Activated CD8-positive, alpha-beta memory T cell treated with anti-CD3 and anti-CD28 coated beads for 36 hours (primary cell): ENCODE measurements at regions not wholly inside any gene's neighbourhood (a gene's known extent, or its start where the extent isn't known, plus 50 kb on each side); places are given as distances from the start of the nearest gene placed in this dataset.
"Not testable (repeated sequence)": the region's sequence is repeated elsewhere in the genome, so short reads cannot be mapped to it uniquely, and the experiment has no call there.

Experiments used
- CTCF ChIA-PET: fragments of 350-600 bp; sonication (Branson Sonifier 250); formaldehyde crosslinking; loops from one replicate; lab custom pipeline; 2021; ENCODE audit warnings: antibody characterized with exemption; lab: Charles Lee
- POLR2A ChIA-PET: fragments of 350-600 bp; sonication (Branson Sonifier 250); formaldehyde crosslinking; loops from one replicate; lab custom pipeline; 2021; ENCODE audit warnings: antibody characterized with exemption; lab: Charles Lee

DNA sequence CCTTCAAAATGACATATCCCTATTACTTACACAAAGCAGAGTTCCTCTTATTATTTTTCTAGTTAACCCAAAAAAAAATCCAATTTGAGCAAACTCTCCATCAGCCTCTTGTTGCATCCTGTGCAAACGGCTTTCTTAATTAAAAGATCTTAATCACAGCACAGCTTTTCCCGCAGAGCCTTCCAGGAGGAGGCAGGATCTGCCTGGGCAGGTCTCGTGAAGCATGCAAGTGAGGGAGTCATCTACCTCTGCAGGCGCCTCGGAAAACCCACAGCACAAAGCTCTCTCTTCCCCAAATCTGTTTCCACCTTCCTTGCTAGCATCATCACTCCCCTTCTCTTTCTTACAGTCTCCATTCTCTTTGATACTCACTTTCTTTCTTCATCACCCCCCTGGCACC, 100.4 kb downstream of the EN1 start:
- ChIA-PET CTCF (interaction anchor here (0.6 kb wide), 1 partner anchor 11 kb away, joined by 3 read pairs; no protein-coding TSS in a partner anchor), POLR2A (no interaction called here)

DNA sequence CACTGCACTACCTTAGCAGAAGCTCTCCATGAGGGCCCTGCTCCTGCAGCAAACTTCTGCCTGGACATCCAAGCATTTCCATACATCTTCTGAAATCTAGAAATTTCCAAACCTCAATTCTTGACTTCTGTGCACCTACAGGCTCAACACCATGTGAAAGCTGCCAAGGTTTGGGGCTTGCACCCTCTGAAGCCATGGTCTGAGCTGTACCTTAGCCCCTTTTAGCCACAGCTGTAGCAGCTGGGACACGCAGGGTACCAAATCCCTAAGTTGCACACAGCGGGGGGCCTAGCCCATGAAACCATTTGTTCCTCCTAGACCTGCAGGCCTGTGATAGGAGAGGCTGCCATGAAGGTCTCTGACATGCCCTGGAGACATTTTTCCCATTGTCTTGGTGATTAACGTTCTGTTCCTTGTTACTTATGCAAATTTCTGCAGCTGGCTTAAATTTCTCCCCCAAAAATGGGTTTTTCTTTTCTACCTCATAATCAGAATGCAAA, 102.7 kb downstream of the EN1 start:
- CTCF ChIA-PET, POLR2A ChIA-PET: not testable (repeated sequence)

DNA sequence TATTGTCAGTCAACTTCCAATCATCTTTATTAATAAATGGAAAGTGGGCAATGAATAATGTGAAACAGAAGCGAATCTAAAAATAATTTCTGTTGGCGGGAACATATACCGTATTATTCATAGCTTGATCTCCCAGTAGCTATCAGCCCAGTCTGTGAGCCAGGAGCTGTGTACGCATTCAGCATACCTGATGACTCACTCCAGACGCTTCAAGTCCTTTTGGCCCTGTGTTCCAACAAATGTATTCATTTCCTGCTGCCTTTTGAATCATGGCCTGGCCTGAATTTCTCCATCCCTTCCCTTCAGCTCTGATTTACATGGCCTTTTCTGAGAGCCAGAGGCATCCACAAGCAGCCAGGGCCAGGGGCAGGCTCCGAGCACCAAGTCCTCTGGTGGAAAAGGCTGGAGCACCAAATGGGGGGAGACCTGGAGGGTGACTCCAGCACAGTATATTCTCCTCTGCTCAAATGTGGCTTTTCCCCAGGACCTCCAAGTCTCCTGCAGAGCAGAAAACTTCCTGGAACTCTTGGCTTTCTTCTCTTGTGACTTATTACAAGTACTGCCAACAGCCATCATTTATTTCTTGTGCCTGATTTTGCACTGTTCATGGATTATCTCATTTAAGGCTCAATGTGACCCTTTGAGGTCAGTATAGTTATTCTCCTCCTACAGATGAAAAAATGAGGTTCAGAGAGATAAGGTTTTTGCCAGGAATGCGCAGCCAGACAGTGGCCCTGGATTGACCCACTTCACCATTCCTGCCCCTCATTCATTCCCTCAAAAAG, 108.7 kb downstream of the EN1 start:
- ChIA-PET CTCF (no interaction called here), POLR2A (no interaction called here)

DNA sequence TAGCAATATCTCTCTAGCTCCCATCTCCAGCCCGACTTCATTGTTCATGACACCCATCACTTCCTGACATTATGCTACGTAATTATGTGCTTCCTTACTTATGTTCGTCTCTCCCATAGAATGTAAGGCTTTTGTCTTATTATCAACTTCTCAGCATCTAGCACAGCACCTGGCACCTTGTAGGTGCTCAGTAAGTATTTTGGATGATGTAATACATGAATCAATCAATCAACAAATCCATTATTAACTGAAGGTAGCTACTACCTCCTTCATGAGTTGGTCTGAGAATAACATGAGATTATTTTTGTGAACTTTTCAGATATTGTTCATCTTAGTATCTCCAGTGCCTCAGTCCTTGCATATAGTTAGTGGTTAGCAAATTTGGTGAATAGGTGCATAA, 109.3 kb downstream of the EN1 start:
- CTCF ChIA-PET, result no interaction called here
- POLR2A ChIA-PET, result no interaction called here

DNA sequence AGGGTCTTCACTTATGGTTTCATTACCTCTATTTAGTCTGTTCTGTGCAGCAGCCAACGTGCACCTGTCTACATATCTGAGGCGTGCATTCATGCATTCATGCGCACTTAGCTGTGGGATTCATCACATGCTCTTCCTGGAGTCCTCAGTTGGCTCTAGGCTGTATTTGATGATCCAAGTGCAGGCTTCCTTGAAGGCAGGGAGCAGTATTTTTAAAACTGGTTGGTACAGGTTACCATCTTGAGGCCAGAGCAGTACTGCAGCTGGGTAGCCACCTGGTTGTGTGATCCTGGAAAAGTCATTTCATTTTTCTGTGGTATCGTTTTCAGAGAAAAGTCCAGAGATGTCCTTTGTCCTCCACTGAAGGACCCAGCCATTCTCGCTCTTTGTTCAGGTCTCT, 109.8 kb downstream of the EN1 start:
- POLR2A ChIA-PET, result no interaction called here
- CTCF ChIA-PET, result no interaction called here

DNA sequence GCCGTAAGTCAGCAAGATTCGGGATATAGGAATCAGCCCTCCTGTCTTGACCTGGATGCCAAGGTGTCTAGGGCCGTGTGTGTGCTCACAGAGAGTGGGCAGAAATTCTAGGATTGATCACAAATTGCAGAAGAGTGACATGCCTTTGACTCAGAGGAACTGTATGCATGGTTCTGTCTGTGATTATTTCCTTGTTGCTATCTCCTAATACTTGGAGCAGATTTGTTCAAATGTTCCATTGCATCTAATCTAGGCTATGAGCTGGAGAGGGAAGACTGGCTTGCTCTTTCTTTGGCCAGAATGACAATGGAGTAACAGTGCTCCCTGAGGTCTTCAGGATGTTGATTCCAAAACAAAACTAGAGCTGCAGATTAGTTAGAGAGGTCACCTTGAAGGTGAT, 115.0 kb downstream of the EN1 start:
- CTCF ChIA-PET, result no interaction called here
- POLR2A ChIA-PET, result no interaction called here

DNA sequence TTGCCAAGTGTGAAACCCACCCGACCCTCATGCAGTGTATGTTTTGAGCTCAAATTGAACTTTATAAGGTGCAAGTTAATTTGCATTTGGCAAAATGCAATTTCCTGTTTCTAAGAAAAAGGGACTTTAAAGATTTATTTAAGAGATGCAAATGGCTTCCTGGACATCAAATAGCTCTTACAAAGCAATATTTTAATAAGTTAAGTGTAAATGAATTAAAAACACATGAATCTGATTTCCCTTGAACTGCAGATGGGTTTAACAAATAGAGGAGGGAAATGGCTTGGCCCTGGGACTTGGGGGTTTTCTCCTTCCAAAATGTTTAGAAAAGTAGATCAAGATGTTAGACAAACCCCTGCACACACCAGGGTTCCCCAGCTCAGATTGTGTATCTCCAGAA, 116.0 kb downstream of the EN1 start:
- POLR2A ChIA-PET, result no interaction called here
- CTCF ChIA-PET, result no interaction called here

DNA sequence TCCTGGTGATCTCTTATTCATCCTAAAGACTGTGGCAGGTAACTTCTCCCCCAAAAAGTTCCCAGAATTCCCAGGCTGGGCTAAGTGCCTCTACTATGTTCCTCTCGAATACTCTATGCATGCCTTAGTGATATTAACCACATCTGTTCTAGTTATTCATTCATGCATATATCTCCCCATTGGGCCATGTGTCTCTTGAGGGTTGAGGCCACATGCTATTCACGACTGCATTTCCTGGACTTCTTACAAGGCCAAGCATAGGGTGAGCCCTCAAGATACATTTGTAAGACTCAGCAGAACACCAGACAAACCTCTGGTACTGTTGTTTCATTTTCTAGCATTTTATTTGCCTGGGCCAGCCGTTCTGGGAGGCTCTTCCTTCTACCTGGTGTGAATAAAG, 117.0 kb downstream of the EN1 start:
- ChIA-PET CTCF (no interaction called here), POLR2A (interaction anchor here (0.6 kb wide), 1 partner anchor 698 kb away, joined by 3 read pairs; no protein-coding TSS in a partner anchor)

DNA sequence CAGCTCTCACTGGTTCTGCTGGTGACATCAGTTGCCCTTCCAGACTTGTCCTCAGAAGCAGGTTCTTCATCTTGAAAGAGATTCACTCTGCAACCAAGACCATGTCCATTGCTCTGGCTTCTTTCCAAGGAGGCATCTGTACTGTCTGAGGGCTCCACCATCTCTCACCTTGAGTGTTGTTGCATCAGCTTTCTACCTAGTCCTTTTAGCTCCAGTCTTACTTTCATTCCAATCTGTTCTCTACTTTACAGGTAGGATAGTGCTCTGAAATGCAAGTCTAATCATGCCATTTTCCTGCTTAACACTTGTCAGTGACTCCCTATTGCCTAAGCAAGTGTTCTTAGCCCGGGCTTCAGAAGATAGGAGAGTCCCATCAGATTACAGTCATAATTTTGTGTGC, 117.7 kb downstream of the EN1 start:
- ChIA-PET POLR2A (no interaction called here), CTCF (no interaction called here)

DNA sequence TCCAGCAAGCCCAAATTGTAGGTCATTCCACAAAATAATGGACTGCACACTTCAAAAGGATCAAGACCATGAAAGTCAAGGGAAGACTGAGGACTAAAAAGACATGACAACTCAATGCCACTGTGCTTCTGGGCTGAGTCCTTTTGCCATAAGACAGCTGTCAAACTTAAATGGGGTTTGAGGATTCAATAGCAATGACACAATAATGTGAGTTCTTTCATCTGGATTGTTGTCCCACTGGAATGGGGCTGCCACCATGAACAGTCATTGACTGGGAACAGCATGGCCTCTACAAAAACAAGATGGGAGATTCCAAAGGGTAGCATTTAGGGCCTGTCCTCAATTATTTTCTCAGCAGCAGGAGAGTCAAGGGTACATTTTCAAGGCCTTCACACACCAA, 118.5 kb downstream of the EN1 start:
- CTCF ChIA-PET, result no interaction called here
- POLR2A ChIA-PET, result no interaction called here

DNA sequence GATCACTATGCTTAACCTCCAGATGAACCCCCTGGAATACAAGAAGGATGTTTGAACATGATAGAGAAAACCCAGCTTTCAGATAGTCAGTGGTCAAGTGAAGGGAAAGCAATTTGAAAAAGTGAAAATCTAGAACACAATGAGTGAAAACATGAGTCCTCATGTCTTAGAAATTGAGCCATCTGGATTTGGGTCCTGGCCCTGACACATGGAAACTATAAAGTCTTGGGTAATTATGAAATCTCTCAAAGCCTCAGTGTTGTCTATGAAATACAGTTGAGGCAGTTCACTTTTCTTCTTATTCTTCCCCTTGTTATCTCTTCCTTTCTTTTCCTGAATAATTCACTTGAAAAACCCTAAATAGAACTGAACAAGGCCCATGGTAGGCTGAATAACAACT, 120.6 kb downstream of the EN1 start:
- CTCF ChIA-PET, result no interaction called here
- POLR2A ChIA-PET, result no interaction called here

DNA sequence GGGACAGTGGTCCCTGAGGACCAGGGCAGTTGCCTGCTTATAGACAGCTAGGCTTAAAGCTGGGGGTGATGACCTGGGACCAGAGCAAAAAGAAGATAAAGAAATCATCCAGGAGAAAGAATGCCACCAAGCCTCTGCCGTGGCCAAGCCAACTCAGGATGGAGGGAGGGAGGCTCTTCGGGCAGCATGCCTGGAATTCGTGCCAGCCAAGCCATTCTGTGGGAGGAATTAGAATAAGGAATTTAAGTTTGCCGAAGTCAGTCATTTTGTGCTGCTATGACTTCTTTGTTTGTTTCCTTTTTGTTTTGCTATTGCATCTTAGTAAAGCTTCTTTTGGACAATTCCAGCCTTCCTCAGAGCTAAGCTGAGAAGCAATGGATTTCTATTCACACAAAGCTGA, 124.1 kb downstream of the EN1 start:
- ChIA-PET CTCF (no interaction called here), POLR2A (no interaction called here)

DNA sequence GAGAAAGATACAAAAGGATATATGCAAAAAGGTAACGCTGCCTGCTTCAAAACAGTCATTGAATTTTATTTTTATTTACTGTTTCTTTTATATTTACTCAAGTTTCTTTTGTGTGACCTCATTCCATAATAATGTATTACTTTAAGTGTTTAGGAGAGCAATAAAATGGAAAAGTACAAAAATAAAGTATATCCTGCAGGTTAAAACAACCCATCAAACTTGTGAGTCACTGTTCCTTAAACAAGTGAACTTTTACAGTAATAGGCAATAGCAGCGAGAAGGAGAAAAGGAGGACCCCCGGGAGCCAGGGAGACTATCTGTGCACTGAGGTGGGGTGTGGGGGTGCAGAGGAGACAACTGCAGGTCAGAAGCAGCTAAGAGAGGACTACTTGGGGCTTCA, 124.5 kb downstream of the EN1 start:
- ChIA-PET CTCF (no interaction called here), POLR2A (no interaction called here)

DNA sequence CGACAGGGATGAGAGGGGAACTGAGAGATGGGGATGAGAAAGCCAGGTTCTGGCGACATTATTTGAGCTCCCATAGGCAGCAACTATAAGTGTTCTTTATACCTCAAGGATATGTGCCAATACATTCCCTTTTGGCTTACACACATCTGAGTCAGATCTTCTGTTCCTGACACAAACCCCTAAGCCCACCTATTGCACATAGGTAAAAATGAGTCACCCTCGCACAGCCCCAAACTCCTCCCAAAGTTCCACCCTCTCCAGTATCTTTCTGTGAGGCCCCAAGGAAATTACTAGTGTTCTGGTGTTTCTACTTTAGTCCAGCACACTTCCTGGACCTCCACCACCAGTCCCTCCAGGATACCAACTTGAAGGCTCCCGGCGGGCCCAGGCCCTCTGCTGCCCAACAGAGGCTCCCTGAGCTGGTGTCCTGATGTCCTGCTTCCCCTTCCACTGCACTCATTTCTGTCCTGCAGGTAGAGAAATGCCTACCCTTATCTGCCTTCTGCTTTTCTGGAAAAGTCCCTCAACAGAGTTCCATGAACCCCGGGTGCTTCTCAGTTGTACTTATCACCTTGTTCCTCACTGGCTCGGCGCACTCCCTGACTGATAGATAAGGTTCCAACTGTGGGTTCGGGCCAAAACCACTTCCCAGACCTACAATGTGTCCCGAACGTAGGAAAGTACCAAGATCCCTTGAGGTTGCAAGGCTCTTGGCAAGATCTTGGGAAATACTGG, 125.5 kb downstream of the EN1 start:
- CTCF ChIA-PET, result no interaction called here
- POLR2A ChIA-PET, result no interaction called here

DNA sequence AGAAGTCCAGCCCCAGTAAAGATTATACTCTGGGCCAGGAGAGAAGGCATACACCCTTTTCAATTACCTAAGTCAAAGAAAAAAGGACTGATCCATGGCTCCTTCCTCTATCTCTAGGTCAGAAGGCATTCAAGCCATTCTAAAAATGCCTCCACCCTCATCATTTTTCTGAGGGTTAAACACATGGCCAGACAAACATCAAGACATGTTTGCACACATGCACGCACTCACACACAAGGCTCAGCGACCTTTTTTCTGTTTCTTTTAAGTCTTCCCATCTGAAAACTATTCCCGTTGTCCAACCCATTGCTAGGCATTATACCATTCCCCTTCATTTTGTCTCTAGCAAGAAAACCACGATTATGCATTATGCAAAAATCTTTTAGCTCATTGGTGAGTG, 126.6 kb downstream of the EN1 start:
- ChIA-PET CTCF (no interaction called here), POLR2A (no interaction called here)

DNA sequence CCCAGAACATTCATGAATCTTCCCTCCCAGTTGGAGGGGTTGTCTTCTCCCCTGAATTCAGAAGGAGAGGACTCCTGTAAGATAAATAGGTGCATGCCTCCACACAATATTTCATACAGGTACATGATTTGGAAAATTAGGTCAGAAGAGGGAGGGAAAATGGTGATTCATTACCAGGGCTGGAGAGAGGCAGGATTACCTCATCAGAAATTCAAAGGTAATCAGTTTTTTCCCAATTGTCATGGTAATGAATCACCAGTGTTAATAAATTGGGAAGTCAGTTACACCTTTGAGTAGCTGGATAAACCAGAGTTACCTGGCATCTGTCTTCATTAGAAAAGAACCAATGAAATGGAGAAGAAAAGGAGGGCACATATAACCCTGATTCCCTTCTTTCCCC, 128.5 kb downstream of the EN1 start:
- ChIA-PET CTCF (interaction anchor here (0.6 kb wide), 1 partner anchor 1612 kb away, joined by 3 read pairs; no protein-coding TSS in a partner anchor), POLR2A (no interaction called here)

DNA sequence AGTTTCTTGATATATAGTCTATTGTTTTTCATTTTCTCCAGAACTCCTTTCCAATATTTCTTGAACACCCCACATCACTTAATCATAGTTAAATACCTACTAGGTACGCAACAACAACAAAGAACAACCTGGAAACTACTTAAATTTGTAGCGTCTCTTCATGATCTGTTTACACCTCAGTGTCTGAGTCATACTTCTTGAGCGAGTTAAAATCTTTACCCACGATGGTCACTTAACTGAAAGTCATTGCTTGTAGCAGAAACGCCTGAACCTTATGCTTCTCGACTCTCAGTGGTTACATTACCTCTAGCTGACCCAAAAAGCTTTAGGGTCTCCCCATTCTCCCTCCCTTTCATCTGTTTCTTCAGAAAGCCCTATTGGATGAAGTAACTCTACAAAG, 131.3 kb downstream of the EN1 start:
- CTCF ChIA-PET, result no interaction called here

DNA sequence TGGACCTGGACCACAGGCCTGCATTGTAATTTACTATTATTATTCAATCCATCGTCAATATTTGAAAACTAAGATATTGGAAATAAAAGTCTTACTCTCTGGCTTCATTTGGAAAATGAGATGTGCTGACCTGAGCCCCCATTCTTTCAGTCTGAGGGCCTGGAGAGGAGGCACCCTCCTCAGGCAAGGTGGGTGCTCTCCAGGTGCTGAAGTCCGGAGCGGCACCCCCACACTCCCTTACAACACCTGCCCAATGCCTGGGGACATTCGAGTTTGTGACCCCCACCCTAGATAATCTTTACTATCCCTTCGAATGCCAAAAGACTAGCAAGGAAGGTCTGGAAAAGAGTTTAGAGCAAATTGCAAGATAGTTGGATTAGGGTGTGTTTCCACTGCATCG, 133.3 kb downstream of the EN1 start:
- POLR2A ChIA-PET, result no interaction called here
- CTCF ChIA-PET, result no interaction called here

More for the DNA sequence above, 131.3 kb downstream of the EN1 start:
- POLR2A ChIA-PET, result no interaction called here

DNA sequence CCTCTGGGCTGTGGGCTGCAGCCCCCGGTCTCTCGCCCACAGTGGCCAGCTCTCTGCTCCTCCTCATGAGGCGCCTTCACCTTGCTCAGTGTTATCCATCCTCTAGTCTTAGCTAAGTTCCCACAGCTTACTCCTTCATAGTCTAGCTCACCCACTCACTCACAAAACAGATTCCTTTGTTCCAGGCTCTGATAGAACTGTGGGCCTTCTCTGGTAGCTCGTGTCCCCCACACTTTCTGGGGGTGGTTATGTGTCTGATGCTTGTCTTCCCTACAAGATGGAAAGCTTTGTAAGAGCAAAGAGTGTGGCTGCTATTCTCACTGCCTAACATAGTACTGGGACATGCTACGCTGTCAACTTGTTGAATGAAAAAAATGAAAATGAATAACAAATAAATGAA, 135.8 kb downstream of the EN1 start:
- CTCF ChIA-PET, result no interaction called here

DNA sequence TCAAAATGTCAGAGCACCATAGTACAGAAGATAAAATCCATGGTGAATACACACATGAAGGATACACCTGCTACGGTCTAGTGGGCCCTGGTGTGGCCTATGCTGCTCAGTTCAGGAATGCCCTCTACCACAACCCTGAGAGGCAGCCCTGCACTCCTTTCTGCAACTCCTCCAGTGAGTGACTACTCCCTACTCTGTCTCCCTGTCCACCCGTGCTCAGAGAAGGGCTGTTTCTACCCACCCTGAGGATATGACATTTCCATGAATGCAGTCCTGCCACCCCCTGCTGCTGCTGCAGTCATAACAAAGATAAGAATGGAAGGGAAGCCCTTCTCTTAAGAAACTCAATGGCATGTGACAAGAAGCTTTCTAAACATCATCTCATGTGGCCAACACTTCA, 137.0 kb downstream of the EN1 start:
- CTCF ChIA-PET, result no interaction called here

More for the DNA sequence above, 135.8 kb downstream of the EN1 start:
- POLR2A ChIA-PET, result no interaction called here

DNA sequence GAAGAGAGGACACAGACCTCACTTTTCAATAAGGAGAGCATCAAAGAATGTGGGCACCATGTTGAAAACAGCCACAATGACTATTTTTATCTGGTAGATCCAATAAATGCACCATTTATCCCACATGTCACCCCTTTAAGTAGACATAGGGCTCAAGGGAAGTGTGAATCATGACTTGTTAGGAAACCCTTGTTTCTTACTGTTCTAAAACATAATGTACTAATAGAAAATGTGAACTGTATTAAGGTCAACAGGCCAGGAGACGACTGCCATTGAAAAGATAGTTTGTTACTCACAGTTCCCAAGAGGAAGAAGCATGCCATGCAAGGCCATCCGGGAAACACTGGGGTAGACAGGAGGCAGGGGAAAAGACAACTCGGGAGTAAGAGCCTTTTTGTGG, 137.7 kb downstream of the EN1 start:
- POLR2A ChIA-PET, result no interaction called here

More for the DNA sequence above, 137.0 kb downstream of the EN1 start:
- POLR2A ChIA-PET, result no interaction called here

More for the DNA sequence above, 137.7 kb downstream of the EN1 start:
- CTCF ChIA-PET, result no interaction called here
